Cardiac fibroblast (primary cell): ENCODE measurements at regions not wholly inside any gene's neighbourhood (a gene's known extent, or its start where the extent isn't known, plus 50 kb on each side); places are given as distances from the start of the nearest gene placed in this dataset.
"Not testable (repeated sequence)": the region's sequence is repeated elsewhere in the genome, so short reads cannot be mapped to it uniquely, and the experiment has no call there.

Source experiments
- DNase-seq, 2 donors: peaks; one replicate each; pipeline versions ENCODE4 v3.0.0 to v3.0.0-alpha.2; 2010; ENCODE audit warnings: low read depth in 2 of 2
- H3K4me3 ChIP-seq, 2 donors: replicated peaks in 1 of 2; 1 replicate in 1 of 2; 2 replicates in 1 of 2; pipeline ENCODE4 v1.5.1; 2011; ENCODE audit warnings: low read depth in 2 of 2, low read length in 2 of 2, mild to moderate bottlenecking in 2 of 2, moderate library complexity in 1 of 2
- CTCF ChIP-seq: IDR thresholded peaks from one replicate; pipeline ENCODE4 v1.5.1; 2011; ENCODE audit warnings: low read depth, mild to moderate bottlenecking, low read length, inconsistent platforms

- no peak for DNase-seq
- no peak overlapping the region for H3K4me3 ChIP-seq
- TF ChIP-seq CTCF = no peak
These were observed 151.2 kb upstream of the RORA start for GRCh38 chr15:61380270-61380669.

GRCh38 chr15:61379005-61379404, 149.9 kb upstream of the RORA start:
- DNase-seq = no peak
- no peak for TF ChIP-seq CTCF
- H3K4me3 ChIP-seq = no peak overlapping the region

GRCh38 chr15:61376961-61377360, 147.9 kb upstream of the RORA start:
- no peak overlapping the region for H3K4me3 ChIP-seq
- DNase-seq = no peak

GRCh38 chr15:61376516-61376915, 147.4 kb upstream of the RORA start:
- no peak for TF ChIP-seq CTCF
- no peak overlapping the region for H3K4me3 ChIP-seq
- no peak for DNase-seq

More at GRCh38 chr15:61376961-61377360, 147.9 kb upstream of the RORA start:
- TF ChIP-seq CTCF = no peak

GRCh38 chr15:61374848-61375247, 145.7 kb upstream of the RORA start:
- H3K4me3 ChIP-seq = no peak overlapping the region
- TF ChIP-seq CTCF = no peak
- DNase-seq = no peak

GRCh38 chr15:61367953-61368352, 138.9 kb upstream of the RORA start:
- no peak for DNase-seq
- H3K4me3 ChIP-seq = no peak overlapping the region
- TF ChIP-seq CTCF = no peak

- no peak for DNase-seq
- no peak overlapping the region for H3K4me3 ChIP-seq
- no peak for TF ChIP-seq CTCF
These were observed 135.8 kb upstream of the RORA start for GRCh38 chr15:61364871-61365270.

GRCh38 chr15:61362912-61363311, 133.8 kb upstream of the RORA start:
- H3K4me3 ChIP-seq, DNase-seq: not testable (repeated sequence)
